Right lobe of liver (tissue), 4 donors: ENCODE measurements at regions not wholly inside any gene's neighbourhood (a gene's known extent, or its start where the extent isn't known, plus 50 kb on each side); places are given as distances from the start of the nearest gene placed in this dataset.
"Not testable (repeated sequence)": the region's sequence is repeated elsewhere in the genome, so short reads cannot be mapped to it uniquely, and the experiment has no call there.

Experiments
- CTCF ChIP-seq, 4 donors: fragments of 200-600 bp in 3 of 4; fragments of 450-650 bp in 1 of 4; IDR thresholded peaks; one replicate each; pipeline versions ENCODE4 v1.5.1 to v1.8.0; 2016 to 2022; ENCODE audit warnings: antibody characterized with exemption in 4 of 4, mild to moderate bottlenecking in 2 of 4
- POLR2A ChIP-seq: fragments of 450-650 bp; IDR thresholded peaks from one replicate; pipeline ENCODE4 v1.6.1; 2017; ENCODE audit warnings: antibody characterized with exemption, mild to moderate bottlenecking
- donor health status: DM: no; HTN: no; CAD: no.
- donor health status: DM: no; HTN: no; CAD: no.
- donor health status: DM: no; HTN: yes; CAD: no.

GRCh38 chr9:42288002-42288864 lies 104.8 kb downstream of the SPATA31A6 start:
- not testable (repeated sequence) for TF ChIP-seq CTCF (IDR thresholded peaks at IDR 0.05); POLR2A
